HG03064 (cell line): ENCODE measurements at regions not wholly inside any gene's neighbourhood (a gene's known extent, or its start where the extent isn't known, plus 50 kb on each side); places are given as distances from the start of the nearest gene placed in this dataset.

Experiments used
- ATAC-seq: cut with Tn5 transposase; IDR thresholded peaks from one replicate; pipeline ENCODE4 v1.9.1; 2021; ENCODE audit warnings: low read depth; ENCODE audit not compliant: unreplicated experiment

GRCh38 chr9:129374231-129374630 lies 196.2 kb upstream of the IER5L start:
- no peak for ATAC-seq

- no peak for ATAC-seq
Measured at GRCh38 chr9:129373361-129373760, 195.3 kb upstream of the IER5L start.

GRCh38 chr9:129370770-129371169 lies 192.7 kb upstream of the IER5L start:
- no peak for ATAC-seq

GRCh38 chr9:129368444-129368978 lies 190.4 kb upstream of the IER5L start:
- no peak for ATAC-seq

- no peak for ATAC-seq
Measured at GRCh38 chr9:129367287-129367686, 189.2 kb upstream of the IER5L start.

GRCh38 chr9:129365196-129365595 lies 187.1 kb upstream of the IER5L start:
- ATAC-seq = no peak

GRCh38 chr9:129363216-129363873 lies 185.3 kb upstream of the IER5L start:
- no peak for ATAC-seq

- ATAC-seq = no peak
Measured at GRCh38 chr9:129362287-129363000, 184.4 kb upstream of the IER5L start.

GRCh38 chr9:129361196-129361595 lies 183.1 kb upstream of the IER5L start:
- ATAC-seq = no peak

- no peak for ATAC-seq
Measured at GRCh38 chr9:129359916-129360536, 182.0 kb upstream of the IER5L start.

GRCh38 chr9:129359162-129359811 lies 181.2 kb upstream of the IER5L start:
- ATAC-seq = no peak

- no peak for ATAC-seq
Measured at GRCh38 chr9:129358621-129359154, 180.6 kb upstream of the IER5L start.

GRCh38 chr9:129357773-129358245 lies 179.7 kb upstream of the IER5L start:
- no peak for ATAC-seq

GRCh38 chr9:129356871-129357772 lies 179.1 kb upstream of the IER5L start:
- ATAC-seq = no peak

GRCh38 chr9:129355631-129356030 lies 177.6 kb upstream of the IER5L start:
- no peak for ATAC-seq

- ATAC-seq = no peak
Measured at GRCh38 chr9:129354498-129354897, 176.4 kb upstream of the IER5L start.

- ATAC-seq = no peak
Measured at GRCh38 chr9:129353697-129354336, 175.8 kb upstream of the IER5L start.

GRCh38 chr9:129352146-129352865 lies 174.2 kb upstream of the IER5L start:
- ATAC-seq = no peak
